Adrenal gland (tissue), 9 donors: ENCODE measurements at regions not wholly inside any gene's neighbourhood (a gene's known extent, or its start where the extent isn't known, plus 50 kb on each side); places are given as distances from the start of the nearest gene placed in this dataset.

Experiments used
- DNase-seq, 7 donors: peaks; one replicate each; pipeline ENCODE4 v3.0.0-alpha.2; 2019 to 2020
- H3K27ac ChIP-seq, 5 donors: fragments of 200-600 bp; sonication (generic) in 4 of 5; 1 replicate in 3 of 5; 2 replicates in 2 of 5; pipeline versions ENCODE4 v1.5.1 to v1.8.0; 2016 to 2020; ENCODE audit warnings: mild to moderate bottlenecking in 1 of 5
- H3K27me3 ChIP-seq: fragments of 200-600 bp; 2 replicates; pipeline ENCODE4 v1.8.0; 2021
- H3K36me3 ChIP-seq, 2 donors: fragments of 200-600 bp; replicated peaks in 1 of 2; 1 replicate in 1 of 2; 2 replicates in 1 of 2; pipeline versions ENCODE4 v1.5.1 to v1.8.0; 2018 to 2022
- H3K4me1 ChIP-seq, 2 donors: fragments of 200-600 bp; replicated peaks in 1 of 2; 1 replicate in 1 of 2; 2 replicates in 1 of 2; pipeline versions ENCODE4 v1.5.1 to v1.8.0; 2018 to 2021
- H3K4me3 ChIP-seq, 4 donors: fragments of 200-600 bp; sonication (generic) in 3 of 4; one replicate each; pipeline ENCODE4 v1.5.1; 2016 to 2018
- H3K9me3 ChIP-seq, 3 donors: fragments of 200-600 bp; sonication (generic) in 1 of 3; replicated peaks in 1 of 3; 1 replicate in 2 of 3; 2 replicates in 1 of 3; pipeline versions ENCODE4 v1.5.1 to v1.8.0; 2016 to 2021
- CTCF ChIP-seq, 6 experiments: fragments of 450-650 bp in 4 of 6; fragments of 200-600 bp in 2 of 6; sonication (generic) in 1 of 6; IDR thresholded peaks; 1 replicate in 5 of 6; 2 replicates in 1 of 6; pipeline versions ENCODE4 v1.5.1 to v1.8.0; 2016 to 2021; ENCODE audit warnings: antibody characterized with exemption in 6 of 6, mild to moderate bottlenecking in 2 of 6, moderate library complexity in 1 of 6
- POLR2A ChIP-seq, 2 donors: fragments of 450-650 bp; IDR thresholded peaks; one replicate each; pipeline ENCODE4 v1.6.1; 2017; ENCODE audit warnings: antibody characterized with exemption in 2 of 2, mild to moderate bottlenecking in 2 of 2, moderate library complexity in 1 of 2
- WGBS, 4 donors: extraction: QIAGEN DNeasy Blood & Tissue Kit in 2 of 4; methylation state at CpG; one replicate each; pipeline versions ENCODE4 v1.1.5 to v1.1.7; 2013 to 2017; 5-methylcytosine and 5-hydroxymethylcytosine counted together
- intact Hi-C, 2 donors: fragments of 100-400 bp; cut with DNase I; formaldehyde crosslinking; loops; one replicate each; pipeline versions ENCODE4 v1.14.1 to v1.15.0; 2022 to 2023
- donor health status: healthy with polysubstance abuse.
- donor health status: Bipolar disorder and iron deficiency.
- donor health status: DM: yes; HTN: yes; CAD: no.
- donor health status: DM: no; HTN: no; CAD: no.
- donor health status: DM: no; HTN: no; CAD: no.

GRCh38 chr2:77797088-77797487, 274.9 kb upstream of the LRRTM4 start:
- TF ChIP-seq POLR2A (IDR thresholded peaks at IDR 0.05) (no peak), CTCF (IDR thresholded peaks at IDR 0.05) (no peak)
- Histone ChIP-seq H3K36me3 (no peaks in the 10 kb centered on the region), H3K27me3 (no peaks in the 10 kb centered on the region), H3K4me3 (no peak overlapping the region), H3K4me1 (no peaks in the 10 kb centered on the region), H3K9me3 (no peaks in the 10 kb centered on the region), H3K27ac (no peak overlapping the region)
- WGBS, 4 donors, result 0 to 22% (median 6%) methylated on average over 1 of the region's 1 CpG
- no peak for DNase-seq
- intact Hi-C loops, result no loop called here

- intact Hi-C loops, result no loop called here
- Histone ChIP-seq H3K4me3 (no peak overlapping the region), H3K27ac (no peak overlapping the region), H3K9me3 (no peaks in the 10 kb centered on the region), H3K4me1 (no peaks in the 10 kb centered on the region), H3K36me3 (no peaks in the 10 kb centered on the region), H3K27me3 (no peaks in the 10 kb centered on the region)
- no peak for TF ChIP-seq POLR2A (IDR thresholded peaks at IDR 0.05)
- TF ChIP-seq CTCF (IDR thresholded peaks at IDR 0.05), result no peak
- DNase-seq, result no peak
Measured at GRCh38 chr2:77800410-77800809, 278.2 kb upstream of the LRRTM4 start.

DNA sequence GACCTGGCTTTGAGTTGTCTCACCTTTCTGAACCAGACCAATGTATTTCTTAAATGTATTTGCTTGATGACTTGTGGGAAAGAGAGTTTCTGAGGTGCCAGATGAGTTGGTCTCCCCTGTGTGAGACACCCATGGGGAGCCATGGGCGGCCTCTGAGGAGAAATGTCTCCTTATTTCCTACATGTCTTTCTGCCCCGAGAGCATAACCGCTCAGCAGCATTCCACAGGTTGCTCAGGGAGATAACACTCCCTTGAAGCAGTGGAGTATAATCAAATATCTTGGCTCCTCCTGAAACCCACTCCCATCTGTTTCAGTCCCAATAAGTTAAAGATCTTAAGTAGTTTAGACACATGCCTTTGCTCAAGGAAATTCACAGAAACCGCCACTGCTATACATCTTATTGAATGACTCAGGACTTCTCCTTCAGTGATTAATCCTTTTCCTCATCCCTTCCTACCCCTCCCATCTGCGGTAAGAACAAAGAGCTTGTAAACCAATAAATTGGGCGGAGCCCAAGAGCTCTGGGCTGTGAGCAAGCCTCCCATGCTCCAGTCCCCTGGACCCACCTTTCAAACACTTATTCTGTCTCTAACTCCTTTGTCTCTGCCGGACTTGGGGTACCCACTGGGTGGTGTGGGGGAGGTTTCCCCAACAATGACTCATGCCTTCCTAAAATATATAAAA, 285.5 kb upstream of the LRRTM4 start:
- H3K9me3 ChIP-seq, result no peaks in the 10 kb centered on the region
- TF ChIP-seq POLR2A (IDR thresholded peaks at IDR 0.05) (no peak), CTCF (IDR thresholded peaks at IDR 0.05) (no peak)

DNA sequence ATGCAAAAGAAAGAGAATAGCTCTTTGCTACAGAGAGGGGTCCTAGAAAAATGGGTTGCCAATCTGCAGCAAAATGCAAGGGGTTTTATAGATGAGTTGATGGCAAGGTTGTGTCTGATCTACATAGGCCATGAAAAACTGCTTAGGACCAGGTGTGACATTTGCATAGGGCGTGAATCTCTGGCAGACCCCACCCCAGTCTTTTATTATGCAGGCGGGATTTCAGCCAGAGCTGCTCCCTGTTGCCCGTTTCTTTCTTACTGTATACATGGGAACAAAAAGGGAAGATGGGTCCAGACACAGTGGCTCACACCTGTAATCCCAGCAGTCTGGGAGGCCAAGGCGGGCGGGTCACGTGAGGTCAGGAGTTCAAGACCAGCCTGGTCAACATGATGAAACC, 286.4 kb upstream of the LRRTM4 start:
- H3K36me3 ChIP-seq, result no peaks in the 10 kb centered on the region
- intact Hi-C loops, result no loop called here

More for the DNA sequence above, 285.5 kb upstream of the LRRTM4 start:
- Histone ChIP-seq H3K4me3 (no peak overlapping the region), H3K36me3 (no peaks in the 10 kb centered on the region), H3K27ac (no peak overlapping the region), H3K4me1 (no peaks in the 10 kb centered on the region), H3K27me3 (no peaks in the 10 kb centered on the region)
- DNase-seq, result no peak
- whole genome bisulfite sequencing, 4 donors, result 55 to 64% (median 57%) methylated on average over 7 of the region's 7 CpGs
- intact Hi-C loops, result no loop called here

More for the DNA sequence above, 286.4 kb upstream of the LRRTM4 start:
- H3K9me3 ChIP-seq, result no peaks in the 10 kb centered on the region
- no peak overlapping the region for H3K27ac ChIP-seq
- no peaks in the 10 kb centered on the region for H3K27me3 ChIP-seq
- TF ChIP-seq CTCF (IDR thresholded peaks at IDR 0.05) (no peak), POLR2A (IDR thresholded peaks at IDR 0.05) (no peak)
- no peak for DNase-seq
- WGBS, 4 donors, result 83 to 92% (median 87%) methylated on average over 3 to 6 of the region's 6 CpGs
- no peak overlapping the region for H3K4me3 ChIP-seq
- H3K4me1 ChIP-seq, result no peaks in the 10 kb centered on the region
